ENCODE measurements at regions not wholly inside any gene's neighbourhood (a gene's known extent, or its start where the extent isn't known, plus 50 kb on each side); places are given as distances from the start of the nearest gene placed in this dataset.
A peak's percentile ranks its signal among the peaks of the same experiment; 100 is the strongest.
"Not testable (repeated sequence)": the region's sequence is repeated elsewhere in the genome, so short reads cannot be mapped to it uniquely, and the experiment has no call there.

DNA sequence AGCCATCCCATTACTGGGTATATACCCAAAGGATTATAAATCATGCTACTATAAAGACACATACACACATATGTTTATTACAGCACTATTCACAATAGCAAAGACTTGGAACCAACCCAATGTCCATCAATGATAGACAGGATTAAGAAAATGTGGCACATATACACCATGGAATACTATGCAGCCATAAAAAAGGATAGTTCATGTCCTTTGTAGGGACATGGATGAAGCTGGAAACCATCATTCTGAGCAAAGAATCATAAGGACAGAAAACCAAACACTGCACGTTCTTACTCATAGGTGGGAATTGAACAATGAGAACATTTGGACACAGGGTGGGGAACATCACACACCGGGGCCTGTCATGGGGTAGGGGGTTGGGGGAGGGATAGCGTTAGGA, 60.3 kb upstream of the NMU start:
- DNase-seq (ENCODE audit: low spot score), result not testable (repeated sequence)

DNA sequence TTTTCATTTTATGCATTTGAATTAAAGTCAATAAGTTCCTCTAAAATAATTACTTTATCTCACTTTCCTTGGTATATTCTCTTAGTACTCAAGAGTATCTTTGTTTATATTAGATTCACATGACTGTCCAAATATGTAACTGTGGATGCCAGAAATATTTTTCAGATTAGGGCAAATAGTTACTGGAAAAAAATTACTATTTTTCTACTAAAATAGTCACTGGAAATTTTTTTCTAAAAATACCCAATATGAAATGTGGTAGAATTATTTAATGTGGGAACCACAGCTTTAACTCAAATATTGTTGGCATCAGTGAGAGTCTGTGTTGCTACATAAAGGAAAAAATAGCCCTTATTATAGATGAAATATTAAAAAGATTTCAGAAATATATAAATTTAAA, 70.4 kb upstream of the NMU start:
- DNase-seq (ENCODE audit: low spot score), result no peak

DNA sequence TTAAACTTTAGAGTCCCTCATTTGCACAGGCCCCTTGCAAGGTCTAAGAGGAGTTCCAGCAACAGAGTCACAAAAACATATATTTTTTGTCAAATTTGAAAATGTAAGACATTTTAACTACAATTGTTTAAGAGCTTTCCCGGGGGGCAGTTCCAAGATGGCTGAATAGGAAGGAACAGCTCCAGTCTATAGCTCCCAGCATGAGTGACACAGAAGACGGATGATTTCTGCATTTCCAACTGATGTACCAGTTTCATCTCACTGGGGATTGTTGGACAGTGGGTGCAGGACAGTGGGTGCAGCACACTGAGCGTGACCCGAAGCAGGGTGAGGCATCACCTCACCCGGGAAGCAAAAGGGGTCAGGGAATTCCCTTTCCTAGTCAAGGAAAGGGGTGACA, 71.4 kb upstream of the NMU start:
- DNase-seq (ENCODE audit: low spot score), result no peak

DNA sequence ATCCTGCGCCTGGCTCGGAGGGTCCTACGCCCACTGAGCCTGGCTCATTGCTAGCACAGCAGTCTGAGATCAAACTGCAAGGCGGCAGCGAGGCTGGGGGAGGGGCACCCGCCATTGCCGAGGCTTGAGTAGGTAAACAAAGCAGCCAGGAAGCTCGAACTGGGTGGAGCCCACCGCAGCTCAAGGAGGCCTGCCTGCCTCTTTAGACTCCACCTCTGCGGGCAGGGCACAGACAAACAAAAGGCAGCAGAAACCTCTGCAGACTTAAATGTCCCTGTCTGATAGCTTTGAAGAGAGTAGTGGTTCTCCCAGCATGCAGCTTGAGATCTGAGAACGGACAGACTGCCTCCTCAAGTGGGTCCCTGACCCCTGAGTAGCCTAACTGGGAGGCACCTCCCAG, 71.9 kb upstream of the NMU start:
- DNase-seq (ENCODE audit: low spot score), result not testable (repeated sequence)

DNA sequence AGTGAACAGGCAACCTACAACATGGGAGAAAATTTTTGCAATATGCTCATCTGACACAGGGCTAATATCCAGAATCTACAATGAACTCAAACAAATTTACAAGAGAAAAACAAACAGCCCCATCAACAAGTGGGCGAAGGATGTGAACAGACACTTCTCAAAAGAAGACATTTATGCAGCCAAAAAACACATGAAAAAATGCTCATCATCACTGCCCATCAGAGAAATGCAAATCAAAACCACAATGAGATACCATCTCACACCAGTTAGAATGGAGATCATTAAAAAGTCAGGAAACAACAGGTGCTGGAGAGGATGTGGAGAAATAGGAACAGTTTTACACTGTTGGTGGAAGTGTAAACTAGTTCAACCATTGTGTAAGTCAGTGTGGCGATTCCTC, 76.7 kb upstream of the NMU start:
- not testable (repeated sequence) for DNase-seq (ENCODE audit: low spot score)

DNA sequence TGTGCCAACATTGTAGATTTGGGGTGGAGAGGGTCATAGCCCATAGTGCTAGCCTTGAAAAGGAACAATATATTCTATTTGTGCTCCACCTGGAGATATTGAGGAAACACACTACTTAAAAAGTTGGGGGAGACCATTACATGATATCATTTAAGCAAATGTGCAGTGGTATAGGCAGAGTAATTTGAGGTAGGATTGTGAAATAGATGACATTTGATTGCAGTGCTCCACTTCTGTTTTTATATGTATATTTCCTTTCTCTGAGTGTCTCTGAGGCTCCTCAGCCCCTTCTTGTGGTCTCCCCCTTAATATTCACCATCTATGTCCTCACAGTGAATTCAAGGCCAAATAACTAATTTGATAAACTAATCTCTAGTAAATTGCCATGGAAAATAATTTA, 85.6 kb upstream of the NMU start:
- DNase-seq (ENCODE audit: low spot score), result no peak

DNA sequence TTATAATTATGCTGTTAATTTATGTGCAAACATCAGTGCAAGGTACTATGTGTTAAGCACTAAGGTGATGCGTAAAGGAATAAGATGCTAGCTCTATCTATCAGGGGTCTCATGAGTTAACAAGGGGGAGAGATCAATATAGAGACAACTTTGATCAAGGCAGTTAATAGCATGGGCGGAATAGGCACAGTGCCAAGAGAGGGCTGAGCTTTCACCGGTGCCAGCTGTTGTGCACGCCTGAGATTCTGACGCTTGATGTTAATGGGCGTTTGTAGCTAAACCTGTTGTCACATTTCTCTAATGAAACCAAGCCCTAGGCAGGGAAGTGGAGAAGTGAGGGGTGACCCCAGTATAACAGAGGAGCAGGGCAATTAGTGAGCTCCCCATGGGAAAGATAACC, 86.0 kb upstream of the NMU start:
- DNase-seq (ENCODE audit: low spot score), result no peak

DNA sequence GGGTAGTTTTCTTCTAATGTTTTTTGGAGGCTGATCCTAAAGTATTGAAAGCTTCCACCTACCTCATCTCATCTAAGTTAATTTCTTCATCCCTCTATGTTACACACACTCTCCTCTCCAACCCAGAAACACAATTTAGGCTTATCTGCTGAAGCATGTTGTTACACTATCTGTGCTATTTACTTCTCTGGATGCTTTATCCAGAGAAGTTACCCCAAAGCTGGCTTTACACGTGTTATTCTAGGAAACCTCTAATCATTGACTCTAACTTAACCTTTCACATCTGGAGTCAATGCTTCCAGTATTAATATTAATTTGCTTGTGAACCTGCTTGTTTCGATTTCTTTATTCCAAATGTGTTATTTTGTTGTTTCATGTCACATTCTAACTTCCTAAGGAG, 87.3 kb upstream of the NMU start:
- DNase-seq (ENCODE audit: low spot score), result no peak

DNA sequence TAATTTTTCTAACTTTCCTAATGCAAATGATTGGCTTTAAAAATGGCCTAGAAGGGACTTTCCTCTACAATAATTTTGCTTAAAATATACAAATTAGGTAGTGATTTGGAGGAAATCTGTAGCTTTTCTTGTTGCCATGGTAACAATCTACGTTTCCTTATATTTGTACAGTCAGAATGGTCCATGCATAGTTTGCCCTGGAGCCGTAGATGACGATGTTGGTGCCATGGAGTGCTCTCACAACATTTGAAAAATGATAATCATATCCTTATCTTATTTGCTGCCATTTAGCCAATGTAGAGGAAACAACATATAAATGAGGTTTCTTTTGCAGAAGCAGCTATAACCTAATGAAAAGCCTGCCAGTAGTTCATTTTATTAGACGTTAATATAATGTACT, 89.0 kb upstream of the NMU start:
- DNase-seq (ENCODE audit: low spot score), result no peak

DNA sequence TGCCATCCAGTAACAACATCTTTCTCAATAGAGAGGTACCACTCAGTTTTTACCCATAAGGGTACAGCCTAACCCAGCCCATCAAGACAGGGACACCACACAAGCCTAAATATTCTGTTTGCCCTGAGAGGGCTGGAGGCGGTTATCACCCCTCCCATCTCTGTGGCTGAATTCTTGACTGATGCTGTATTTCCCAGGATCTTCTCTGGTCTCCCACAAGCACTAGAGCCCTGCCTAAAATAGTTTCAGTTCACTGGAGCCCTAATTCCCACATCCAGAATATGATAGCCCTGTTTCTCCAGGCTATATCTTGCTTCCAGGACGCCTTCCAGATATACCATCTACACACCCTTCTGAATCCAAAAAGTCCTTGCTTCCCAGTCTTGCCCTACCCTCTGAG, 91.6 kb upstream of the NMU start:
- no peak for DNase-seq (ENCODE audit: low spot score)

DNA sequence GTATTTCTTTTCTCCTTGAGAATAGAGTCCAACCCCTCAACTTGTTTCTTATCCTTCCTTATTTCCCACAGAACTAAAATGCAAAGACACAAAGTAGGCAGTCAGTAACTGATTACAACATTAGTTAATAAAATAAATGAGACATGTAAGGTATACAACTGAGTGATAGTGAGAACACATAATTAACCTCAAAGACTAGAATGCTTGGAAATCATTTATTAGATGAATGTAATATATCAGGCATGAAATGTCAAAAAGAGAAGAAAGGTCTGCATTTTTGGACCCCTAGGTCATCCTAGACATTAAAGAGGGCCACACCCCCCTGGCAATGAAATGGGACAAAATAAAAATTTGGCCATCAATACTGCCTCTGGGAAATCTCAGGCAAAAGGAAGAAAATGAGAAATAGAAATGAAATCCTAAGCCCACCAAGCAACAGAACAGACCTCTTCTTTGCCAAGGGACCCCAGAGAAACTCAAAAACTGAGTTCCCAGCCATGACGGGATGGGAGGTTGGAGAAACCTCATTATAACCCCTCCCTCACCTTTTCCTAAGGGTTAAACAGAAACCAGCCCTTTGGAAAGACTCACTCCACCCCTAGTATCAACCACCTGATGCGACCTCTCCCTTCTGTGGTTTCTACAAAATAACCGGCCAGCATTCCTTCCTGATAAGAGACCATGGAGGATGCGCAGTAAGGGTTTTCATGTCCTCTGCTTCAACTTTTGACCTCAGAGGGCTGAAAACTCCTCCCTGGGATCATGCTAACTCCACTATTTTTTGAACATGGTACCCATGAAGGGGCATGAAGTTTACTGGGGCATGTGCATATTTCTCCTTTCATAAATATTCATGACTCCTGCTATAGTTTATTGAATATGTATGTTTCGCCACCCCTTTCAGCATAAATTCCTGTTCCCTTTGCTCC, 90.0 kb upstream of the EXOC1L start:
- no peak for DNase-seq (ENCODE audit: low spot score)

DNA sequence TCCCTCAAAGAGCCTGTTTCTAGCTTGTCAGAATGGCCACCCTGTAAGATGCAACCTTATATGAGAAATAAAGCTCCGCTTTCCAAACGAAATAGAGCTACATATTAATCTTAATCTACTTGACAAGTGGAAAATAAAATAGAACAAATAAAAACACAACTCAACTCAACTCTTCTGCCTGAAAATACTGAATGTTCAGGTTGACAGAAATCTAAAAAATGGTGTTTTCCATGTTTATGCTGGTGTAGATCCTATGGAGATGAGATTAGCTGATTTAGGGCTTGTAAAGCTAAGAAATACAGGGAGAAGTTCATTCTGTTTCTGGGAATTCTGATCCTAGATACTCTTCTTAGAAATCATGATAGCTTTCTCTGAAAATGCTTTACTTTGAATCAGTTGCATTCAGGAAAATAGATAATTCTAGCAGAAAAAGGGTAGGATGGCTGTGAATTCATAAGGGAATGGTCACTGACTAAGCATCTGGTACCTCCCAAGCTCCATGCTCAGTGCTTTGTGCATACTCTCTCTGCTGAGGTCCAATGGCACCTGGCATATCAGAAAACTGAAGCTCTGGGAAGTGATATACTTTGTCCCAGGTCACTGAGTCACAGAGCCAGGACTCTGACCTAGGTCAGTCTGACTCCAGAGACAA, 89.2 kb upstream of the EXOC1L start:
- DNase-seq (ENCODE audit: low spot score), result no peak

DNA sequence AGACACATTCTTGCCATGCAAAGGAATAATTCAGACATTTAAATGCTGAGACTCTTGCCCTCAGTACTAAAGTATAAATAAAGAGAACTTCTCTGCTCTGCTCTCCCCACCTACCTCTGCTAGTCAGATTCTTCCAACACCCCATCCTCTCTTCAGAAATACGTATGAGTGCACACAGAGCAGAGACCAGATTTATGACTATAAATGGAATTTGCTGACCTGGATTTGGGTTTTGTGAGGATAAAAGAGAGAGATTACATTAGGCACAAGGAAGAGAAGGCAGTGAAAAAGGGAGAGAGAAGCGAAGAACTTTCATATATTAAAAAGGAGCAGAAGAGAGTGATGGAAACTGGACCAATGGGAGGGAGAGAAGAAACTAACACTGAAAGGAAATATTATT, 87.6 kb upstream of the EXOC1L start:
- DNase-seq (ENCODE audit: low spot score), result no peak

DNA sequence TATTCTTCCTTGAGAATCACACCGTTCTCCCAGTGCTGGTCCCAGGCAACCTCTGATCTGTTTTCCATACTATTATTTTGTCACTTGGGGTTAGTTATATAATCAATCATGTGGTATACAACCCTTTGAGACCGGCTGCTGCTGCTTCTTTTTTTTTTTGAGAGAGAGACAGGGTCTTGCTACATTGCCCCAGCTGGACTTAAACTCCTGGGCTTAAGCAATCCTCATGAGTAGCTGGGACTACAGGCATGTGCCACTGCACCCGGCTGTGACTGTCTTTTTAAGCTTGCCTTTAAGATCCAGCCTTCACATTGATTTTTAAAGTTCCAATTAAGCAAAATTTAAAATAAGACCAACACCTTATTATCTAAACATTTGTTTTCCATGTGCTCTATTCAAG, 86.7 kb upstream of the EXOC1L start:
- DNase-seq (ENCODE audit: low spot score), result no peak

DNA sequence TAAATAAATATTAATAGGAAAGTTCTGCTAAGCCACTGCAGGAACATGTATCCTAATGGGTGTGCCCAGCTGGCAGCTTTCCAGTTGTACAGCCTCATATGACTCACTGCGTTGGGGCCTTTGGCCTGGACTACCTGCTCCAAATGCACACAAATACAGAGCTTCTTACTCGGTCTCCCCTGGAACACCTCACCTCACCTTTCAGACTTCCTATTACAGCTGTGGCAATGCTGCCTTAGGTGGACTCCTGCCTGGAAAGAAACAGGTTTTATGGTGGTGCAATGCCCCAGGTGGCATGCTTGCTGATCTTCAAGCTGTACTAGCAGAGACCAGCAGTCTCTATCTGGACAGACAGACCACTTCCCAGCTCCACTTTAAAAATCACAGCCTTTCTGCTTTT, 85.7 kb upstream of the EXOC1L start:
- DNase-seq (ENCODE audit: low spot score), result peak; percentile 30

DNA sequence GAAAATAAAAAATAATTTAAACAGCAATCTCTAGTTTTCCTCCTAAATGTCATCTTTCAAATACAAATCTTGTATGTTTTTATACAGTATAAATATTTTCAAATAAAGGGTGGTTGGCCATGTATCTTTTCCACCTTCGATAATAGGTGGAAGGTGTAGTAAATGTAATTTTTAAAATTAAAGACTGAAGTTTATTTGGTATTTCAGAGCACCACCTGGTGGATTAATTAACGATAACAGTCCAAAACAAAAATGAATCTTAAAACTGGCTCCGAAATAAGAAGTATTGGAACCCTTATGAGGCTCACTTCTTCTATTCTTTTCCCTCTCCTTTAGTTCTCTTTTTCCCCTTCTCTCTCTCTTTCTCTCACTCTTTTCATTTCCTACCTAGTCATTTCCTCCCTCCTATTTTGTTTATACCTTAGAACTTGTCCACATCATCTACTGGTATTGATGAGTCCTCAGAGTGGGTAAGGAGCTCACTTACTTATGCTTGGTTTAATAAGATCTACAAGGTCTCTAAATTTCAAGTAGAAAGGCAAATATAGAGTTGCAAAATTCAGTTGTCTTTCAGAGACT, 82.9 kb upstream of the EXOC1L start:
- peak; percentile 50 for DNase-seq (ENCODE audit: low spot score)

DNA sequence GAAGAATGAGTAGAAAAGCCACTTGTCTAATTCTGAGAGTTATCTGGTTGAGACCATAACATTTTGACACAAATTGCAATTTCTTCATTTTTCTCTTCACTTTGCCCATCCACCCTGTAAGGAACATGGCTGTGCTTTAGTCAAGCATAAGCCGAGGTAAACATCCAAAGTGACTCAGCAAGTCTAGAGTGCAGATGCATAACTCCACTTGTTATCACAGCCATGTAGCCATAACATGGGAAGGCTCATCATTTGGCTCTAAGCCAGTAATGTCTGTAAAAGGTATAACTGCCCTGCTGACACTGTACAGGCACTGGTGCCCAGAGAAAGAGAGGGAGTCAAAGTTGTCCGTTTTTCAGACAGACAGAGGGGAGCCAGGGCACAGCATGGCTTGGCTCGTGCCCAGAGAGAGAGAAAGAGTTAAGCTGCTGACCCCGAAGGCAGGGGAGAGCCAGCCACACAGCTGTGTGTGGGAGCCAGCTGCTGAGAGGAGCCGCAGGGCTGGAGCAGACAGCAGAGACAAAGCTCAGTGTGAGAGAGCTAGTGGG, 76.9 kb upstream of the EXOC1L start:
- DNase-seq (ENCODE audit: low spot score), result no peak

DNA sequence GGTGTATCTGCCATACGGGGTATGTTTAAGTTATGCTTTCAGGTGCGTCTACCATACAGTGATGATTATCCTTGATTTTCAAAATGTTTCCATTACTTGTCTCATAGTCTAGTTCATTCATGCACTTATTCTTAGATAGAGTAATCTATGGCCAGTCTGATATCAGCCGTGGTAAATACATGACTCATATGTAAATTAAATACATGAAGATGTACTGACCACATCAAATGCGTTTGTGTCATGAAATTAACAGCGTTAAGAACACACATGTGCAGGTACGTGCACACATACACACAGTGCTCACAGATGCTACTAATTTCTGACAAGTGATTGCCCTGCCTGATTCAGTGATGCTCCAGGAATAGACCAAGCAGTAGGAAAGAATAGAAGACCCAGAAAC, 75.2 kb upstream of the EXOC1L start:
- no peak for DNase-seq (ENCODE audit: low spot score)

DNA sequence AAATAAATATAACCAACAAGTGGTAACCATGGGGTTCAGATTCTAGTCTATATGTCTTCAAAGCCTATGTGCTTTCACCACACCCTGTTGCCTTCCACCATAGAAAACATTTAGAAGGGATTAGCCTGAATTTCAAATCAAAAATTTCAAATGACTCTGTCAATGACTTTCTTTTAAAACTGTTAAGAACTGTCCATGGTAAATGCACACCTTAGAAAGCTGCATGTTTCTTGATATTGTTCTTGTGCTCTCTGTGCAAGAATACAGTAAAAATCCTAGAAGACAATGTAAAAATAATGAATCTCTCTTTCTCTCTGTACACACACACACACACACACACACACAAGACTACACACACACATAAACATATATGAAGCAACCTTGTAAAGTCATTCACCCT, 74.6 kb upstream of the EXOC1L start:
- DNase-seq (ENCODE audit: low spot score), result no peak

DNA sequence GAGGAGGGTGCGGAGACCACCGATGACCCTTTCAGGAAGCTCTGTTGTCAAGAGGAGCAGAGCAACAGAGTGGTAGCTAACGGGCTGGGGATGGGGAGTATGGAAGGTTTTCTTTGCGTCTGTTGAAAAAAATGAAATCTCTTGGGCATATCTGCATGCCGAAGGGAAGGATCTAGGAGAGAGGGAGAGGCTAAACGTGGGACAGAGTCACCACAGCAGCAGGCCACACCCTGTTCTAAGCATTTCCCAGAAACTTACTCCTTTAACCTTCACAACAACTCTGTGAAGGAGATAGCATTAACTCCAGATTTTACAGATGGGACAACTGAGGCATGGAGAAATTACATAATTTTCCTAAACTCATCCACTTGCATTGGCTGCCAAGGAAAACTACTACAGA, 71.8 kb upstream of the EXOC1L start:
- no peak for DNase-seq (ENCODE audit: low spot score)

DNA sequence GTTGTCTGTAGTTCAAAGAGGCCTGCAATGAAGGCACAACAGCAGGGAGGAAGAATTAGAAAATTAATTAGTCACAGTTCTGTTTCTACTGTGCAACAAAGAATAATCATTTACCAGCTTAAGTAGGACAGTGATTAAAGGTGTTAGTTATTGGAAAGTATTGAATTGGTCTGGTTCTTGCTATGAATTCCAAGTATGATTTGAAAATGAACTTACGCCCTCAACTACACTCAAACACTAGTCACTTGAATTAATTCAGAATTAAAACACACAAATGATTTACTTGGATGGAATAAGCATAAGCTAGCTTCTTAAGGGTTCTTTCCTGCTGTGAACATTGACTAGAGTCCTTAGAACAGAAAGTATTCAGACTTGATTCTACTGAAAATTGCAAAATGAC, 69.9 kb upstream of the EXOC1L start:
- DNase-seq (ENCODE audit: low spot score), result no peak

DNA sequence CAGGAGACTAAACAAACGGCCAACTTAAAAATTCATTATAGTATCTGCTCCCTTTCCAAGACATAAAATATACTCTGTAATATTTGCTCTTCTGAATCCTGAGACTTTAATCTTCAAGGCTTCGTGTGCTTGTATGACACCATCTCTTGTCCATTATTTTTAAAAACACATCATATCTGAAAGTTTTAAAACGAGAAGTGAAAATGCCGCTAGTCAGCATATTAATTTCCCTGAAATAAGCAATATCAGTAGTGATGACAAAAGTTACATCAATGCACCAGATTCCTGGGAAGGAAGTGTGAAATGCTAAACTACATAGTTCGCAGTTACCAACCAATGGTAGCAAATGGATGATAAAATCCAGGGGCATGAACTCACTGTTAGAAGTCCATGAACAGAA, 66.8 kb upstream of the EXOC1L start:
- DNase-seq (ENCODE audit: low spot score), result no peak

DNA sequence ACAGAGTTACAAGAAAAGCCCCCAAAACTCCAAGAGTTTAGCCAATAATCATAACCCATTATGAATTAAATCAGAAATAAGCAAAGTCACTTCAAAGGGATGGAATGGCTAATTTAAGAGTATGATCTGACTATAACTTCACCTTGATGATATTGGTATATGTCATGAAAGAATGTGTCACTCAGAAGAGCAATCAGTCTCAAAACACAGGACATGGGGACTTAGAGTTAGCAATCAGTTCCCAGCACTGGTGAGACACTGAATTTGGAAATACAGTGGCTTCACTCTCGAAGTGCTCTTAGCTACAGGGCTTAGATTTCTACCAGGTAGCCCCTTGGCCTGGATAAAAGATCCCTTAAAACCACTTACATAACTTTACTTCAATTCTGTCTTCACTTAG, 65.7 kb upstream of the EXOC1L start:
- DNase-seq (ENCODE audit: low spot score), result no peak
